Colonic mucosa (tissue), 4 donors: ENCODE measurements at regions not wholly inside any gene's neighbourhood (a gene's known extent, or its start where the extent isn't known, plus 50 kb on each side); places are given as distances from the start of the nearest gene placed in this dataset.

Source experiments
- DNase-seq: peaks from one replicate; pipeline ENCODE4 v3.0.0-alpha.2; 2020
- H3K27ac ChIP-seq: fragments of 200-600 bp; one replicate; pipeline ENCODE4 v1.8.0; 2021
- H3K27me3 ChIP-seq: fragments of 200-600 bp; one replicate; pipeline ENCODE4 v1.8.0; 2021
- H3K36me3 ChIP-seq: fragments of 200-600 bp; one replicate; pipeline ENCODE4 v1.8.0; 2021
- H3K4me1 ChIP-seq: fragments of 200-600 bp; one replicate; pipeline ENCODE4 v1.8.0; 2021; ENCODE audit warnings: mild to moderate bottlenecking
- H3K4me3 ChIP-seq: fragments of 200-600 bp; one replicate; pipeline ENCODE4 v1.8.0; 2021
- H3K9ac ChIP-seq, 2 donors: one replicate each; pipeline ENCODE4 v1.7.0; 2013; ENCODE audit warnings: control low read depth in 2 of 2, low read depth in 2 of 2, low read length in 2 of 2
- H3K9me3 ChIP-seq: fragments of 200-600 bp; one replicate; pipeline ENCODE4 v1.8.0; 2021
- CTCF ChIP-seq: fragments of 200-600 bp; IDR thresholded peaks from one replicate; pipeline ENCODE4 v1.8.0; 2022; ENCODE audit warnings: antibody characterized with exemption, mild to moderate bottlenecking
- intact Hi-C: fragments of 100-400 bp; cut with DNase I; formaldehyde crosslinking; loops from one replicate; pipeline ENCODE4 v1.14.1; 2022
- donor health status: healthy.
- donor health status: DM: no; HTN: no; CAD: no.
- donor health status: DM: no; HTN: no; CAD: no.

DNA sequence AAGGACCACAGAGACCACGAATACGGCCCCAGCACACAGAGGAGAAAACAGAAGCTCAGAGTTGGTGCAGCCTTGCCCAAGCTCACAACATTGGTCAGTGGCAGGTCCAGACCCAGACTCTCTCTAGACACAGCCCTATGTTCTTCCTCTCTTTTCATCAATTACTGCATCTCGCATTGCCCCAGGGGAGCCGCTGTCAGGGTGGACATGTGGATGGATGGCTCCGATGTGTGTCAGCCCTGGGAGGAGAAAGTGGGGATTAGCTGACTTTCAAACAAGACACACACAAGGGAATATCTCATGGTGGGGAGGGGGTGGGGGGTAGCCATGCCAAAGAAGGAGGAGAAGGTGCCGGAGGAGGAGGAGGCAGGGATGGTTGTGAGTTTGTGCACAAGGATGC, 556.8 kb downstream of the NPHP4 start:
- intact Hi-C loops, result no loop called here
- Histone ChIP-seq H3K27me3 (no peaks in the 10 kb centered on the region), H3K9ac (no peak overlapping the region), H3K9me3 (no peaks in the 10 kb centered on the region), H3K4me1 (no peaks in the 10 kb centered on the region), H3K36me3 (no peaks in the 10 kb centered on the region), H3K27ac (no peak overlapping the region), H3K4me3 (no peak overlapping the region)
- DNase-seq, result no peak
- TF ChIP-seq CTCF, result no peak

DNA sequence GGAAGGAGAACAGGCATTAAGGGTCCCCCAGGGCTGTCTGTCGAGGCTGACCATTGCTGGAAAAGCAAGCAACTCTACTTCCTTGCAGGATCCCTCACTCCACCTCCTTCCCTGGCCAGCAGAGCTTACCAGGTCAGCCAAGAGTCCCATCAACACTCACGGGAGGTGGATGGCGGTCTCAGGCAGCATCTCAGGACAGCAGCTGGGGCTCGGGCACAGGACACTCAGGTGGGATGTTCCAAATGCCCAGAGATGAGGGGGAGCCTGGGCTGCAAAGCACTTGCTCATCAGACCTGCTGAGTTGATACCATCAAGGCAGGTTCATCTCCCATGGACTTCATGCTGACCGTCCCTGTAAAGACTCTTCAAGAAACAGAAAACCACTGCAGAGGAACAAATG, 559.8 kb downstream of the NPHP4 start:
- Histone ChIP-seq H3K4me1 (no peaks in the 10 kb centered on the region), H3K27ac (no peak overlapping the region), H3K9ac (no peak overlapping the region), H3K9me3 (no peaks in the 10 kb centered on the region), H3K27me3 (no peaks in the 10 kb centered on the region), H3K4me3 (no peak overlapping the region), H3K36me3 (no peaks in the 10 kb centered on the region)
- TF ChIP-seq CTCF, result no peak
- intact Hi-C loops, result no loop called here
- DNase-seq, result no peak

- no peaks in the 10 kb centered on the region for H3K36me3 ChIP-seq
- no peak overlapping the region for H3K9ac ChIP-seq
- no peaks in the 10 kb centered on the region for H3K9me3 ChIP-seq
- intact Hi-C loops, result no loop called here
- no peak for DNase-seq
- no peak overlapping the region for H3K4me3 ChIP-seq
- no peaks in the 10 kb centered on the region for H3K4me1 ChIP-seq
- H3K27me3 ChIP-seq, result no peaks in the 10 kb centered on the region
- TF ChIP-seq CTCF, result no peak
- no peak overlapping the region for H3K27ac ChIP-seq
Measured at GRCh38 chr1:5430911-5431697, 561.1 kb downstream of the NPHP4 start.

DNA sequence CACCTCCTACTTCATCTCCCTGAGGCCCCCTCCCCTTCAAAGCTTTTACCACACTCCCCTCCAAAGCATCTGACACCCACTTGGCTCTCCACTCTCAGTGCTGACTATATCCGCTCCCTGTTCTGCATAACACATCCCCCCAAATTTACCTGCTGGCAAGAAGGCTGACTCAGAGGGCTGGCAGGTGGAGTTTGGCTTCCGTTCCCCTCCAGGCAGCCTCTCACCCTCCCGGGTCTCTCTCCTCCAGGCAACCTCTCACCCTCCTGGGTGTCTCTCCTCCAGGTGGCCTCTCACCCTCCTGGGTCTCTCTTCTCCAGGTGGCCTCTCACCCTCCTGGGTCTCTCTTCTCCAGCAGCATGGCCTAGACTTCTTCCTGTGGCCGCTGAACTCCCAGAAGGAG, 562.1 kb downstream of the NPHP4 start:
- H3K4me1 ChIP-seq, result no peaks in the 10 kb centered on the region
- no peak overlapping the region for H3K4me3 ChIP-seq
- H3K27ac ChIP-seq, result no peak overlapping the region
- no peaks in the 10 kb centered on the region for H3K9me3 ChIP-seq
- H3K27me3 ChIP-seq, result no peaks in the 10 kb centered on the region
- intact Hi-C loops, result no loop called here
- no peaks in the 10 kb centered on the region for H3K36me3 ChIP-seq
- DNase-seq, result no peak
- no peak overlapping the region for H3K9ac ChIP-seq
- no peak for TF ChIP-seq CTCF

GRCh38 chr1:5428351-5428750, 563.9 kb downstream of the NPHP4 start:
- TF ChIP-seq CTCF, result no peak

More at GRCh38 chr1:5428351-5428750, 563.9 kb downstream of the NPHP4 start:
- intact Hi-C loops, result no loop called here
- DNase-seq, result no peak
- H3K27ac ChIP-seq, result no peak overlapping the region
- no peak overlapping the region for H3K9ac ChIP-seq
- H3K4me1 ChIP-seq, result no peaks in the 10 kb centered on the region
- no peaks in the 10 kb centered on the region for H3K27me3 ChIP-seq
- H3K36me3 ChIP-seq, result no peaks in the 10 kb centered on the region
- no peak overlapping the region for H3K4me3 ChIP-seq
- H3K9me3 ChIP-seq, result no peaks in the 10 kb centered on the region
